ENCODE measurements at regions not wholly inside any gene's neighbourhood (a gene's known extent, or its start where the extent isn't known, plus 50 kb on each side); places are given as distances from the start of the nearest gene placed in this dataset.

DNA sequence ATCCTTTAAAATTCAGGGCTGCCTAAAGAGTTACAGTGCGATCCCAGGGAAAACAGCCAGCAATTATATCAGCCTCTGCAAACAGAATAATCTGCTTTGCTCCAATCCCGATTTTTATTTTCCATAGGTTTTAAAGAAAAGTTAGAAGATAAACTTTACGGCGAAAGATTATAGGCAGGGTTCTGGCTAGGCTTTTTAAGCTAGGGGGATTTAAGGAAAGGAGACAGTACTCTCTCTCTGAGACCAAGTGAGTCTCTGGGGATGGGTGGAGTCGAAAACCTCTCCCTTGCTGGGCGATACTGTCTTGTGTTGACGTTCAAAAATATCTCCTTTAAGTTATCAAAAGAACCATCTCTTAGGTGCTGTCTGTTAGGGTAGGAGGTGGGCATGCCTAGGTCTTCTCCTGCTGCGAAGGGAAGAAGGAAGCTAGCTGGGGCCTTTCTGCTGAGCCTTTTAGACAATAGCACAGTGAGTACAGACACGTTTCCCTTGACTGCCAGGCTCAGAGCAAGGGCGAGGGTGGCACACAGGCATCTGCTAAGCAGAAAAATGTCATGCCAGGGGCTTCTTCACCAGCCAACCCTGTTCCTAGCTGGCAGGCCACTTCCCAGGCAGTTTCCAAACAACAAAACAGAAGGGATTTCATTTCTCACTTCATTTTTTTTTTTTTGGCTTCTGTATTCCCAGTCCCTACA is 167.9 kb upstream of the MAF start:
- DNase-seq: no peak

DNA sequence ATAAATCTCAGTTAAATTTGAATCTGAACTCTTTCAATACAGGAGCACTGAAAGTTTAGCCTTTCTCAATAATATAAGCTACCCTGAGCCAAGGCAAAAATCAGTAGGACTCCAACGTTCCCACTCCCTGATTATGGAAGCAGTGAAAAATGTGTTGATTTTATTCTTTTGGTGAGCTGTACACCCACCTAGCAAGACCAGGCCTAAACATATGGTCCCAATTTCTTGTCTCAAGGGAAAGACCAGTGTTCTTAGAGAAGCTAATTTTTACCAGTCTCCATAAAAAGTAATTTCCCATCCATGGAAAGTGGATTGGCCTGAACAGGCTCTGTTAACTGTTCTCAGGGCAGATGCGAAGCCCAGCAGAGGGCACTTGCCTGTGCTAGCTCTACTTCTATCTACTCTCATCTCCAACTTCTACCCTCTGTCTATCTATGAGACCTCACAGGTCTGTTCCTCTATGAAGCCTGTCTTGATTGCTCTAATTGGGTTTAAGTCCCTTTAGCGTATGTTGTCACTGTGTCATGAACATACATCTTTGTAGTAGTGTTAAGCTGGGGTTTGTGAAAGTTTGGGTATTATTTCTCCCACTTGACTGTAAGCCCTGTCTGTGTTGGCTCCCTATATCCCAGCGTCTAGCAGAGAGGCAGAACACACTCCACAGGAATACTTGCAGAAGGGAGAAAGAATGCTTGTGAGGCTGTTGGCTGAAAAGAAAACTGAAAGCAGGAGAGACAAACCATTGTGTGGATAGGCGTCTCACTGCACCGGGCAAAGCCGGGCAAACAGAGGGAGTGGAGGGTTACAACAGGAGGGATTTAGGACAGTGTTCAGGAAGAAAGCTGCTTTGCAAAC is 167.1 kb upstream of the MAF start:
- DNase-seq: no peak

DNA sequence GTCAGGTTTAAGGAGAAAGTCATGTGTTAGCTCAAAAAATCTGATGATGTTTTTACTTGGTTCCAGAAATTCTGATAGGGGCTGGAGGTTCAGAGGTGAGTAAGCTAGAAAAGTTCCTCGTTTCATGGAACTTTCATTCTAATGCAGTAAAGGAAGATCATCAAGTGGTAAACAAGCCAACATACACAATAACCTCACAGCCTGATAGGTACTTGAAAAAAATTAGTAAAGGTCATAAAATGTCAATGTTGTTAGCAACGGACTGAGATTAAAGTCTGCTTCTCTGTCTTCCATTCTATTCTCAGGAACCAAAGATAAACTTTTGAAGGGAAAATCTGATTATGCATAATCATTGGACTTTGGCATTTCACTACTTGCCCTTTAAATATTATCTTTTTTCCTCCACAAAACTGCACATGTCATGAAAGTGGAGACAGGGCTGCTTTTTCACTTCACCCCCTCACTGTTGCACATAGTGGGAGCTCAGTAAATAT is 165.4 kb upstream of the MAF start:
- no peak for DNase-seq

DNA sequence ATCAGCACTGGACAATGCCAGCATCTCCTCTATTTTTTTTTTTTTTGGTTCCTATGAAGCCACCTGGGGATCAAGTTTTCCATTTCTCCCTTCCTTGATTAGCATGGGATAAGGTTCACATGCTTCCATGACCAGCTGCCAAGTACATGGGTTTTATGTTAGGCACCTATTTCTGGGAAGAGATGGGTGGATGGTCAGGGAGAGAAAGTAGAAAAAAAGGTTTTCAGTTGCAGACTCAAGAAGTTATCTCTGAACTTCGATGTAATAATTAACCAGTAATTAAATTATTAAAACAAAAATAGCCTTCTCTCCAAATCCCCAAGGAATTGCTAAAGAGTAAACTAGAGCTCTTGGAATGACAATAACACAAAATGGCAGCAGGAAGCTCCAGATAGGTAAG is 164.9 kb upstream of the MAF start:
- DNase-seq: no peak

DNA sequence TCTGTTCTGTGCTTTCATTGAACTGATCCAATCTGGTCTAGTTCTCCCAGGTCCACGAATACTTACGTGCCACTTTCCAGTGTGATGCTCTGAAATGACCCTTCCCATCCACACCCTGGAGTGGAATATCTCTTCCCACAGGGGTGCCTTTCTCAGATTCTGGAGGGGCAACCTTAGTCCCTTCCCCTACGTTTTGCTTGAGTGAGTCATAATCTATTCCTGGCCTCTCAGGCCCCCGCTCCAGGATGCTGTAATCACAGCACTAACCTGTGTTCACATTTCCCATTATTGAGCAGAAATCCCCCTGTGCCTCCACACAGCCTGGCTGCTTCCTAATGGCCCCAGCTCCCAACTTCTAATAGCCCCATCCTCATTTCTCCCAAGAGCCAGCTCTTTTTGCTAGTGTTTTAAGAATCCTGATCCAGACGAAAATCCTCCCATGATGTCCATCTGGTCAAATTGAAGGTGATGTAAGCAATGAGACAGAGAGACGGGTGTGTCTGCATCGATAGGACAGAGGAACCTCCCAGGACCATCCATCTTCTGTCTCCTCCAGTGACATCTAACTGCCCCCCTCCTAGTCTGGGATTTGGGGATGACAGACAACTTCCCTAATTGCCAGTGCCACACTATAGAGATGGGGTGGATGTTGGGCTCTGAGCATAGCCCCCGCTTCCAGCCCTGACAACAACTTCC is 164.0 kb upstream of the MAF start:
- no peak for DNase-seq

DNA sequence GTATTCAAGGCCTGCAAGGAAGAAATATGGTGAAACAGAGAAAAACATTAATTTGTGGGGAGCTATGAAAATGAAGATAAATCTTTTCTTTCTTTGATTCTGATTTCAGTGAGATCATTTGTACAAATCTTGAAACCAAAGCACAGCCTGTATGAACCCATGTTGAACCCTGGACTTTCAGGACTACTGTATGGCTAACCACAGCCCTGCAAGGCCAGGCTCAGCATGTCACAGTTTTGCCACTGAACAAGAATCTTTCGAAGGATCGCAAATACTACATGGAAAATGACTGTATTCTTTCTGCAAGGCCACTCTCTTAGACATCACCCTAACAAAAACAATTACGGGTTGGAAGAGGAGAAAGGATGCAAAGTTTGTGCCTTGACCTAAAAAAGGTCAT is 161.7 kb upstream of the MAF start:
- no peak for DNase-seq

DNA sequence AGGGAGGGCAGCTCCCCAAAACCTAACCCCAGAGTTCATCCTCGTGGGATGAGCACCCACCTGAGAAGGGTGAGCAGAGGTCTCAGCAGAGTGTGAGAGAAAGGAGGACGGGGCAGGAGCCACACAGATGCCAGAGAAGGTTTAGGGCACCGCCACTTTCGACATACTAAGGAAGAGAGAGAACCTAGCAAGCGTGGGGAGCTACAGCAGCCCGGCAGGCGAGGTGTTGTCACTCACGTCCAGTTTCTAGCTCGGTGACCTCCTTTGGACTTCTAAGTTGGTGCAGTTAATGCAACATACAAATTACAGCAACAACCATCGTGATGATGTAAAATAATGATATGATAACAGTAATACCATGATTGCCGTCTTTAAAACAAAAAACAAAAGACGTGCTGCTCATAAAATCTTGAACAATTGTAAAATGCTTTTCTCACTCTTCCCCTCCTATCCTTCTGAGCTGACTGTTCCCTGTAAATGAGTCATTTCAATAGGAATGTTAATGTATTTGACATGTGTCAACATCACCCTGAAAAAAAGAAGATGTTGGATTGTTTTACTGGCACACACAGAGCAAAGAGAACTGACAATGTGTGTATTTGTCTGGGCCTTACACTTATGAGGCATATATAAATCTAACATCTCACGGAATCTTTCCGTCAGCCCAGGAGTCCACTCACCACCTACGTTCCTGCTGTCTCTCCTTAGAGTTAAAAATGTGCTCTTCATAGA is 158.2 kb upstream of the MAF start:
- no peak for DNase-seq

DNA sequence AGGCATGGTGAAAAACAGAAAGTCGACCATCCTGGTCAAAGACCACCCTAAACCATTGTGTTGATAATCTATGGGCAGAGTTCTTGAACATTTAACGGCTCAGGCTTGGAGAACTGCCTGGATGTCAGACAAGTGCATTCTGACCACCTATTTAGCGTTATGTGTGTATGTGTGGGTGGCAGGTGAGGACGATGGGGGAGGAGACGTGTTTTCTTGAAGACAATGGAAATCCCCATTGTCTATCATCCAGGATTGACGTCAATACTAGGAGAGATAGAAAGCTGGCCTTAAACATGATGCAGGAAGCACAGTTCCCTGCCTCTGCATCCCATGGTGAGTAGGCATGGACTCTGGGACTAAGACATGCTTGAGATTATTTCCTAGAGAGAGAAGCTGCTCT is 157.4 kb upstream of the MAF start:
- no peak for DNase-seq

DNA sequence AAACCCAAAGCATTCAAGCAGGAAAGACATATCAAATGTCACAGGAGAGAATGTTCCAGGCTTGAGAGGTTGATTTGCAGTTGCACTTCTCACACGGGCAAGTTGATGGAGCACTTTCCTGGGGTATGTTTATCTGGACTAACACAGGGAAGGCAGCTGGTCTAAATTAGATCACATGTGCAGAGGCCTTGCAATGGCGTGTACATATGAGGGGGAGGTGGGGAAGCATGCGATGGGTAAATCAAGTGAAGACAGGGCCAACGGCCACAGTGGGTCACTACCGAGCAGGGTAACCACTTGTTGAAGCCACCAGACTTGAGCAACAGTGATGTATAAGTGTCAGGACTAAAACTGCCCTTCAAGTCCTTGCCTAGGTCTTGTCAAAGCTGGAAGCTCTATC is 156.6 kb upstream of the MAF start:
- no peak for DNase-seq

DNA sequence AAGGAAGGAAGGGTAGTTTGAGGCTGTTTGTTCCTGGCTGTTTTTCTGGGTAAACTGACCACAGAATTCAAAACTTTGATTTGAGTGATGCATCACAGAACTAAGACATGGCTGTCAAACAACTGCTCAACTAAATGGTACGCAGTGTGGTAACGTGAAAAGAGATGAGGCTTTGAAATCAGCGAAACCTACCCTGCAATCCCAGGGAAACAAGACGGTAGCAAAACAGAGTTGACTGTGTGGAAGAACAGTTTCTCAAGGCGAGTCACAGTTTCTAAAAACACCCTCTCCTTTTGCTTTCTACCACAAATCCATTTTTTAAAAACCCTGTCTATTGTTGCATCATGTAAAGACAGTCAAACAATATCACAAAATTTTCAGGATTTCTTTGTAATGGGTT is 156.0 kb upstream of the MAF start:
- no peak for DNase-seq

DNA sequence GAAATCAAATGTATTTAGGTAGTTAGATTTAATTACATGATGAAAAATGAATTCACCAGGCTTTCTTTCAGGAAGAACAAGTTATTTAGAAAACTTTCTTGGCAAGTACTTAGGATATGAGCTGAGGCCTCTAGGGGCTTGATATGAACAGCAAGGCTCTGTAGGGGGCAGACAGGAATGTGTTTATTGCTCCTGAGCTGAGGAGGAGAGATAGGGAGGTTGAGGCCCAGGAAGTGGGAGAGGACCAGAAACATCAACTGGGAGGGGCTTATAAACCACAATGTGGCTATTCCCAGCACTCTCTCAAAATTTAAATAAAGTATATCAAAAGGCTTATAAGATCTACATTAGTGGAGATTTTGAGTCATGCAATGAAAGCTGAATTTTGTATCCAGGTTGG is 154.0 kb upstream of the MAF start:
- DNase-seq: no peak

DNA sequence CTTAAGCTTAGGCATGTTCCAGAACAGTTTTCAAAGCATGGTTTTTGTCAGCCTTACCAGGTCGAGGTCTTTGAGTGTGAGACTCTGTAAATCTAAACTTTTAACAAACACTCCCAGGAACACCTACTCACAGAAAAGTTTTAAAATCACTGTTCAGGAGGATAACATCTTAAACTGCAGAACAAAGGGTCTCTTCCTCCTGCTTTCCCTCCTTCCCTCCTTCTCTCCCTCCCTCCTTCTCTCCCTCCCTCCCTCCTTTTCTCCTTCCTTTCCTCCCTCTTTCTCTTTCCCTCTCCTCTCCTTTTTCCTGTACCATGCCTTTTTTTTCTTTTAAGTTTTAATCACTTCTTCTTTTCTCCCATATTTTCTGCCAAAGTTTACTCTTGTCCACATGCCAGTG is 153.5 kb upstream of the MAF start:
- no peak for DNase-seq

DNA sequence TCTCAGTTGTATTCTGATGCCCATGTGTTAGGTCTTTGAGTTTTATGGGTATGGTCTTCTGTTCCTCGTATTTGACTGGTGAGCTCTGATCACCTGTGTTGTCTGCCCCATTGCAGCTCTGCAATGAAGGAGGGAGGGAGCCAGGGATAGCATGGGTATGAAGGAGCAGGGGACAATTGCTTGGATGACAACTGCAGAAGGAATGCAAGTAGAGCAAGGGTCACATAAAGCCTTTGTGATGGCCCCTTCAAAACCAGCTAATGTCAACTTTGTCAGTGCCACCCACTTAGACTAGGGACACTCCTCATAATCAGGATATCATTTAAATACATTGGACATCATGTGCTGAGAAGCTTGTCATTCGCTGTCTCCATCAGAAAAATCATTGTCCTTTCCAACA is 152.7 kb upstream of the MAF start:
- no peak for DNase-seq

DNA sequence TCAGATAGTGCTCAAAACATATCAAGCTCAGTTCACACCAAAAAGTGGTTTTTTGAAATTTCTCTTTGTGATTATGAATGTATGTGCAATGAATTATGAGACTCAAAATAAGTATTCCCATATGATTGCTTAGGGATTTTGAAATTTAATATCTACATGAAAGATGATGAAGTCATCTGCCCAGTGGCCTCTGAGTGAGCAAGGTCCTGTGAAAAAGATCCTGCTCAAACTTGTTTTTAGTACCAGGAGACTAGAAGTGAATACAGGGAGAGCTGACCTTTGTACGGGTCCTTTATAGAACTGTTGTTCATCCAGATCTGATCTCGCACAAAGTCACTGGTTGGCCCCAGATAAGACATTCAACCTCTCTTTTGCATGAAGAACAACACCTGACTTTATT is 151.9 kb upstream of the MAF start:
- no peak for DNase-seq

DNA sequence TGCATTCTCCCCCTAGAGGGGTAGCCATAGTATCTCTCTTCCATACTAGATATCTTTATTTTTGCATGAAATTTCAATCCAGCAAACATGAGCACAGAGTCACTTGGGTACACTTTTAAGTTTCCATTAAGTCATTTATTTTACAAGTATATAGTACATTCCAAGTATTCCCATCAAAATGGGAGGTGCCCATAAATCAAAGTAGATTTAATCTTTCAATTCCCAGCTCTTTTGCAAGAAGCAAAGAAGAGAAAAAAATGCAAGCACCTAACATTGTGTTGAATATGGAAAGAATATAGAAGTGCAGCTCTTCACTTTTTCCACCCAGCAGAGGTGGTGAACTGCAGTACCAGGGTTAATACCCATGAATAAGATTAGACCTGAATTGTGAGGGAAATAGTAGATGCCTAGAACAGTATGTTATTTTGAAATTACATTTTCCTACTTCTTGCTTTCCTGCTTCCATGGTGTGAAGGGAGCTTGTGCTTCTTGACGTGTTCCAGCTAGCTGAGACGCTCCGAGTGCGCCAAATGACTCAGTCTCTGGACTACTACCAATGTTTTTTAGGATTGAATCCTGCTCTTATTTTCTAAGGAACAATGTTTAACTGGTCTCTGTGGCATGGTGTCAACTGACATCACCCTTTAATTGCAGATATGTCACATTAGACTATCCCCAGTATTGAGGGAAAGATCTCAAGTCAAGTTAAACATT is 151.1 kb upstream of the MAF start:
- DNase-seq: no peak

DNA sequence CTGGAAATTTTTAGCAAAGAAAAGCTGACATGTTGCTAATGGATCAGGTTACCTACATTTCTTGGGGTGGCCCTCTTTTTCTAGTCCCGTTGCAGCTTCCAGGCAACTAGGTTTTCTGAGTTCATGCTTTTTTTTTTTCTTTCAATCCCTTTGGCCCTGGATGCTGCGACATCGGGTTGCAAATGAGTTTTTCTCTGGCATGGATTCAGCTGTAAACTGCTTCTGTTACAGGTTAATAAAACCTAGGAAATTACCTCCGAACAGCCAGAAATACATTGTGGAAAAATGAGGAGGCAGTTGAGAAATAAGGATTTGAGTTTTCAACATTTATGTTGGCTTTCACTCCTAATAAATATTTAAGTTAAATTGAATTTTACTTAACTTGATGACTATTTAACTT is 149.8 kb upstream of the MAF start:
- no peak for DNase-seq

DNA sequence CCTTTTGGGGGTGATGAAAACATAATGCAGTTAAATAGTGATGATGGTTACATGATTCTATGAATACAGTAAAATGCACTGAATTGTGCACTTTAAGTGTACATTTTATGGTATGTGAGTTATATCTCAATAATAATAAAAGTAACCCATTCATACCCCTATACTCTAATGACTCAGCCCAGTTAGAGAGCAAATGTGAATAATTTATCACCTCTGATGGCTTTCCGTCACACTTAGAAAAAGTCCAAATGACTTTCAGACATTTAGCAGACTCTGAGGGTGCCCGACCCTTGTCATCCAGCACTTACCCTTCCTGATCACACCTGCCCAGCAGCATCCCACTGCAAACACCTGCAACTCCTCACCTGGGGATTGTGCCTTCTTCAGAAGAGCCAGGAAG is 148.1 kb upstream of the MAF start:
- DNase-seq: no peak

DNA sequence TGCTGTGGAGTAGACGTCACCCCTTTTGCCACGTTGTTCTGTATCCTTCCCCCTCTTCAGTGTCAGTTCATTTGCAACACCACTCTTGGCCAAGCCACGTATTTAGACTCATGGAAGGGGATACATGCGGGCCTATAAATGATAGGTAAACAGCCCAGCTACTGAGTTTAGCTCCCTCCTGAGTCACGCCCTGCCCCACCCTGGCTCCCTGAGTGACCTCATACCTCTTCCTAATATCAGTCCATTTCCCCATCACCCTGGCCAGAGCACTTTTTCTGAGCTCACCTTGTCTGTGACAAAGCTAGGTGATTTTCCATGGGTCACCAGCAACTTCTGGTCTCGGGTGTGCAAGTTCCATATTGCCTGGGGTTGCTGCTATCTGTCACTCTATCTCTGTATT is 147.2 kb upstream of the MAF start:
- no peak for DNase-seq

DNA sequence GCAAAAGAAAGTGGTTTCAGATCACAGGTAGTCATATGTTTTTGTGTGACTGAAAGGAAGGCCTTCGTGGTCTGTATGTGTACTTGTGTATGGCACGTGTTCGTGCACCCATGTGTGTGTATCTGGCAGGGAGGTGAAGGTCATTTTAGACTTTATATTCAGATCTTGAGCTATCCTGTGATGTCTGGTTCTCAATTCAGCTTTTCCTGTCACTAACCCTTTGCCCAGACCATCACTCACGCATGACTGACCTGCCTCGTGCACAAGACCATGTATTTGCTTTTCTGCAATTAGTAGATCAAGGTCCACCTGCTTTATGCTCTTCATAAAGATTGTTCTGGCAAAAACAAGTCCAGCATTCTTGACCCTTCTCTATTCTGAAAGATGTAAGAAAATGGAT is 139.7 kb upstream of the MAF start:
- no peak for DNase-seq

DNA sequence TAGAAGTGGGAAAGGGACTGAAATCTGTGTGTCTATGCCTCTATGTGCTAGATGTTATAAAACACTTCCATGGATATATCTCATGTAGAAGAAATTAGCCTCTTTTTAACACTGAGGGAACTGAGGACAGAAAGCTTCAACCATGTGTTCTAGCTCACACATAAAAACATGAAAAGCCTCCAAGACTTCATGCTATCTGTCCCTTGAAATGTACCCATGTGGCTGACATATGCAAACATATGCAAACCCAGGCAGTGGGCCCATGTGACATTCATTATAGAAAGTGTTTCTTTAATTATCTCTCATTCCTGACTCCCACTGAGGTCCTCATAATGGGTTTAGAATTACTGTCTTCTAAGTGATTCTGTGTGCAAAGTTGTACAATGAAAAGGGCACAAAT is 134.7 kb upstream of the MAF start:
- no peak for DNase-seq

DNA sequence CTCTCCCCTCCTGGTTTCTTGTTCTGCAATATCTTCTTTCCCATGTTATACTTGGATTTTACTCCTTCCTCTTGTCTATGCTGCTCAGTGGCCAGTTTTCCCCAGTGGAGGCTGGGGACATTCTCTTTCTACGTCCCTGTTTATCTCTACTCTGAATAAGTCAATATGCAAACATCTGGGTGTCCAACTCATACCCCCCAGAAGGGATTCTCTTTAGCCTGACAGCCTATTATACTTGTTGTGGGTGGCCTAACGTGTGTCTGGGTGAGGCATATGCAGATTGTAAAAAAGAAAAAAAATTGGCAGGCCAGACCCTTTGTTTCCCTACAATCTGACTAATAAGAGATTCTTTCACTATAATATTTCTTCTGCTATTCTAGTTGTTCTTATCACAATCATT is 134.2 kb upstream of the MAF start:
- no peak for DNase-seq

DNA sequence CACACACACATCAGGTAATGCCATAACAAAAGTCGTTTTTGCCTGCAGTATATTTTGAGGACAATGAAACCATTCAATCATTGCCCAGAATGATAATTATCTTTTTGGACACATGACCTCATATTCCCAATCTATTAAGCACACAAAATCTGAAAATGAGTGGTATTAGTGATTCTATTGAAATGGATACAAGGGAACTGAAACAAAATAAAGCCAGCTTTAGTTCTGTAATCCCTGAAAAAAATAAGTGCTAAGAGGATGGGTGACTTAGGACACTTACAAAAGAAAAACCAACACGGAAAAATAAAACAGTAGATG is 128.3 kb upstream of the MAF start:
- no peak for DNase-seq
